IMR-90 (cell line): ENCODE measurements at regions not wholly inside any gene's neighbourhood (a gene's known extent, or its start where the extent isn't known, plus 50 kb on each side); places are given as distances from the start of the nearest gene placed in this dataset.

Source experiments
- ATAC-seq: fragments of 200-7000 bp; cut with Tn5 transposase; 2 replicates; pipeline ENCODE4 v1.9.1; 2020; ENCODE audit warnings: low read depth, mild to moderate bottlenecking, moderate library complexity
- BruUV-seq: library from RNA; stranded (reverse); fragments of 400-500 nt; replicated peaks from 2 replicates; lab custom pipeline; 2021; lab: Mats Ljungman, UMichigan
- CTCF ChIA-PET: fragments of 300-600 bp; formaldehyde crosslinking; extraction: SDS; loops from one replicate; lab custom pipeline; 2021; ENCODE audit warnings: antibody characterized with exemption; lab: Yijun Ruan, JAX
- POLR2A ChIA-PET: fragments of 300-600 bp; sonication (Branson Sonifier 250); formaldehyde crosslinking; loops from one replicate; lab custom pipeline; 2022; ENCODE audit warnings: antibody characterized with exemption; ENCODE audit not compliant: unreplicated experiment; lab: Charles Lee
- DNase-seq: peaks from one replicate; pipeline ENCODE4 v3.0.0; 2013
- H2AFZ ChIP-seq: replicated peaks from 2 replicates; pipeline ENCODE3; 2013; ENCODE audit warnings: low read length, mild to moderate bottlenecking; ENCODE audit not compliant: poor library complexity
- H2AK5ac ChIP-seq: 2 replicates; pipeline ENCODE4 v1.6.1; 2013; ENCODE audit warnings: low read depth, low read length, inconsistent platforms
- H2AK9ac ChIP-seq: replicated peaks from 2 replicates; pipeline ENCODE3; 2013; ENCODE audit warnings: mild to moderate bottlenecking, low read depth, low read length, moderate library complexity; ENCODE audit not compliant: poor library complexity
- H2BK120ac ChIP-seq: 2 replicates; pipeline ENCODE4 v1.6.1; 2013; ENCODE audit warnings: low read depth, low read length, inconsistent platforms
- H2BK15ac ChIP-seq: 3 replicates; pipeline ENCODE4 v1.6.1; 2013; ENCODE audit warnings: low read depth, low read length, inconsistent platforms
- H2BK20ac ChIP-seq: 2 replicates; pipeline ENCODE4 v1.6.1; 2013; ENCODE audit warnings: low read depth, mild to moderate bottlenecking, inconsistent platforms, low read length, moderate library complexity
- H2BK5ac ChIP-seq: 2 replicates; pipeline ENCODE4 v1.6.1; 2013; ENCODE audit warnings: mild to moderate bottlenecking, low read depth, low read length, inconsistent platforms; ENCODE audit not compliant: poor library complexity, severe bottlenecking
- H3K14ac ChIP-seq: replicated peaks from 2 replicates; pipeline ENCODE4 v1.6.1; 2013; ENCODE audit warnings: low read depth, low read length, inconsistent platforms
- H3K18ac ChIP-seq: 2 replicates; pipeline ENCODE4 v1.6.1; 2013; ENCODE audit warnings: low read depth, low read length, control low read depth
- H3K23ac ChIP-seq: 2 replicates; pipeline ENCODE4 v1.6.1; 2013; ENCODE audit warnings: low read depth, low read length, inconsistent platforms
- H3K27ac ChIP-seq: 2 replicates; pipeline ENCODE4 v1.5.1; 2013; ENCODE audit warnings: mild to moderate bottlenecking, control low read depth, low read length; ENCODE audit not compliant: insufficient read depth
- H3K27me3 ChIP-seq: 2 replicates; pipeline ENCODE4 v1.6.1; 2013; ENCODE audit warnings: low read length; ENCODE audit not compliant: control insufficient read depth, insufficient read depth
- H3K36me3 ChIP-seq: 2 replicates; pipeline ENCODE4 v1.6.1; 2013; ENCODE audit warnings: low read length, mixed read lengths; ENCODE audit not compliant: control insufficient read depth, insufficient read depth
- H3K4ac ChIP-seq: 2 replicates; pipeline ENCODE4 v1.6.1; 2013; ENCODE audit warnings: low read depth, low read length, inconsistent platforms
- H3K4me1 ChIP-seq: 2 replicates; pipeline ENCODE4 v1.6.1; 2013; ENCODE audit warnings: low read length, mixed read lengths; ENCODE audit not compliant: control insufficient read depth, insufficient read depth
- H3K4me2 ChIP-seq: 2 replicates; pipeline ENCODE4 v1.6.1; 2013; ENCODE audit warnings: low read depth, mild to moderate bottlenecking, control low read depth, low read length, moderate library complexity
- H3K4me3 ChIP-seq: 2 replicates; pipeline ENCODE4 v1.5.1; 2013; ENCODE audit warnings: low read depth, mild to moderate bottlenecking, control low read depth, low read length, moderate library complexity; ENCODE audit not compliant: insufficient read depth
- H3K56ac ChIP-seq: 2 replicates; pipeline ENCODE4 v1.6.1; 2013; ENCODE audit warnings: low read length, inconsistent platforms; ENCODE audit not compliant: insufficient read depth; ENCODE audit errors: extremely low read depth
- H3K79me1 ChIP-seq, 2 experiments: 2 replicates each; pipeline ENCODE4 v1.6.1; 2013; ENCODE audit warnings: low read length in 2 of 2, inconsistent platforms in 1 of 2, low read depth in 1 of 2
- H3K9ac ChIP-seq: 2 replicates; pipeline ENCODE4 v1.6.1; 2013; ENCODE audit warnings: low read depth, low read length, control low read depth
- H3K9me1 ChIP-seq: 2 replicates; pipeline ENCODE4 v1.6.1; 2013; ENCODE audit warnings: low read length, inconsistent platforms; ENCODE audit not compliant: insufficient read depth
- H3K9me3 ChIP-seq: 2 replicates; pipeline ENCODE4 v1.6.1; 2013; ENCODE audit warnings: low read length; ENCODE audit not compliant: control insufficient read depth, insufficient read depth
- H4K20me1 ChIP-seq: 2 replicates; pipeline ENCODE4 v1.6.1; 2013; ENCODE audit warnings: low read length, inconsistent platforms; ENCODE audit not compliant: insufficient read depth
- H4K5ac ChIP-seq: 2 replicates; pipeline ENCODE4 v1.6.1; 2013; ENCODE audit warnings: mild to moderate bottlenecking, low read depth, low read length, control low read depth
- H4K8ac ChIP-seq, 2 experiments: 2 replicates each; pipeline ENCODE4 v1.6.1; 2013; ENCODE audit warnings: low read depth in 2 of 2, low read length in 2 of 2, control low read depth in 1 of 2, inconsistent platforms in 1 of 2
- H4K91ac ChIP-seq: 2 replicates; pipeline ENCODE4 v1.6.1; 2013; ENCODE audit warnings: low read depth, low read length, inconsistent platforms; ENCODE audit not compliant: insufficient read depth
- CHD1 ChIP-seq: IDR thresholded peaks from 2 replicates; pipeline ENCODE4 v1.6.1; 2012; ENCODE audit warnings: low read depth, low read length, improper control_type of control experiment
- MAFK ChIP-seq: IDR thresholded peaks from 2 replicates; pipeline ENCODE4 v1.6.1; 2012; ENCODE audit warnings: low read depth, low read length, improper control_type of control experiment
- POLR2A ChIP-seq: IDR thresholded peaks from 2 replicates; pipeline ENCODE4 v1.6.1; 2012; ENCODE audit warnings: mild to moderate bottlenecking, low read depth, low read length
- WGBS, 2 experiments: methylation state at CpG; one replicate each; pipeline versions ENCODE4 v1.1.5 to v1.1.7; 2013; ENCODE audit warnings: missing lambda C conversion rate in 2 of 2; ENCODE audit not compliant: insufficient read length in 1 of 2; ENCODE audit errors: extremely low coverage in 2 of 2; 5-methylcytosine and 5-hydroxymethylcytosine counted together
- dilution Hi-C: fragments of 300-500 bp; cut with HindIII; formaldehyde crosslinking; loops from one replicate; pipeline ENCODE4 v1.14.3; 2018; ENCODE audit warnings: low sequenced_read_pairs; ENCODE audit not compliant: unreplicated experiment
- in situ Hi-C: fragments of 300-500 bp; cut with MboI; formaldehyde crosslinking; loops from 3 replicates; pipeline ENCODE4 v1.14.3; 2019; ENCODE audit warnings: low sequenced_read_pairs, inconsistent platforms, mixed read lengths
- intact Hi-C: fragments of 100-400 bp; cut with micrococcal nuclease; formaldehyde crosslinking; loops from 2 replicates; pipeline ENCODE4 v1.10.0; 2022
- TF ChIP-seq, protein P1 (sequence below): fragments of 150-350 bp; IDR thresholded peaks from 2 replicates; pipeline ENCODE4 v1.6.1; 2017; ENCODE audit warnings: mild to moderate bottlenecking, antibody characterized with exemption, low read length, low read depth

DNA sequence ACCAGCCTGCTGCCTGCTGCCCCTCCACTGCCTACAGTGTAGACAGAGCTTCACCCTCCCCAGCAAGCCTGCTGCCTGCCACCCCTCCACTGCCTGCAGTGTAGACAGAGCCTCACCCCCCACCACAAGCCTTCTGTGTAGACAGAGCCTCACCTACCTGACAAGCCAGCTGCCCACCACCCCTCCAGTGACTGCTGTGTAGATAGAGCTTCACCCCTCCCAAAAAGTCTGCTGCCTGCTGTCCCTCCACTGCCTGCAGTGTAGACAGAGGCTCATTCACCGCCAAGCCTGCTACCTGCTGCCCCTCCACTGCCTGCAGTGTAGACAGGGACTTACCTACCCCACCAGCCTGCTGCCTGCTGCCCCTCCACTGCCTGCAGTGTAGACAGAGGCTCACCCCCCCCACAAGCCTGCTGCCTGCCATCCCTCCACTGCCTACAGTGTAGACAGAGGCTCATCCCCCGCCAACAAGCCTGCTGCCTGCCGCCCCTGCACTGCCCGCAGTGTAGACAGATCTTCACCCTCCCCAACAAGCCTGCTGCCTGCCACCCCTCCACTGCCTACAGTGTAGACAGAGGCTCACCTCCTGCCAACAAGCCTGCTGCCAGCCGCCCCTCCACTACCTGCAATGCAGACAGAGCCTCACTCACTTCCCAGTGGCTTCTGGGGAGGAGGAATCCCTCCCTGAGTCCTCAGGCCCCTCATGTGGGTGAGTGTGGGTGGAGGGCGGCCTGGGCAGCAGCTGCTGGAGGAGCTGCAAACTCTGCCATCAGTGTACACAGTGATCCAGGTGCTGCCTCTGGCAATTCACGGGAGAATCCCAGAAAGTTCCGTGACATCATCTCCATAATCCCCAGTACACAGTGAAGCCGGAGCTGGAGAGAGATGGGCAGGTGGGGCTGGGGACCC, 140.9 kb downstream of the DLL1 start (continued):
- TF ChIP-seq, protein P1, sequence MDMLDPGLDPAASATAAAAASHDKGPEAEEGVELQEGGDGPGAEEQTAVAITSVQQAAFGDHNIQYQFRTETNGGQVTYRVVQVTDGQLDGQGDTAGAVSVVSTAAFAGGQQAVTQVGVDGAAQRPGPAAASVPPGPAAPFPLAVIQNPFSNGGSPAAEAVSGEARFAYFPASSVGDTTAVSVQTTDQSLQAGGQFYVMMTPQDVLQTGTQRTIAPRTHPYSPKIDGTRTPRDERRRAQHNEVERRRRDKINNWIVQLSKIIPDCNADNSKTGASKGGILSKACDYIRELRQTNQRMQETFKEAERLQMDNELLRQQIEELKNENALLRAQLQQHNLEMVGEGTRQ, result no peak

DNA sequence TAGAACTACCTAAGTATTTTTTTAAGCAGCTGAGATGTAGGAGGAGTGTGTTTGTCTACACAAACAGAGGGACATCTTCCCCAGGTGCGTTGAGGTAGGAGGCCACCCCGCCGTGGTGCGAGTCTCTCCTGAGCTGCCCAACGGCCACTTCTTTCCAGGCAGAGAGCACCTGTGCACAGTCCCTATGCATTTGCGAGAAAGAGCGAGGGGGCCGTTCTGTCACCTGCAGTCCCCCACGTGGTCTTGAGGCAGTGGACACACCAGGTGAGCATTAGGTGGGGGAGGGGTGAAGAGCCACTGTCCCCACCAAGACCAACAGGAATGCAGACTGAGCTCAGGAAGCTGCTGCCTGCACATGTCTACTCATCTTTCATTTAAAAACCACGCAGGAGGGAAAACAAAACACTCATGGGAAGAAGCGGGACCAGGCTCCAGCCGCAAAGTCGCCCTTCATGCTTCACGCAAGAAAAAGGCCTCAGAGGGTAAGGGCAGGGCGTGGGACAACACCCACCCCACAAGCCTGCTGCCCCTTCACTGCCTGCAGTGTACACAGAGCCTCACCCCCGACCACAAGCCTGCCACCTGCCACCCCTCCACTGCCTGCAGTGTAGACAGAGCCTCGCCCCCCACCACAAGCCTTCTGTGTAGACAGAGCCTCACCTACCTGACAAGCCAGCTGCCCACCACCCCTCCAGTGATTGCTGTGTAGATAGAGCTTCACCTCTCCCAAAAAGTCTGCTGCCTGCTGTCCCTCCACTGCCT, 142.0 kb downstream of the DLL1 start:
- TF ChIP-seq MAFK (no peak), POLR2A (no peak), CHD1 (no peak)
- TF ChIP-seq, protein P1, result no peak
- no peaks in the 10 kb centered on the region for H3K36me3 ChIP-seq
- H3K9me3 ChIP-seq, result peaks cover 24% of the 10 kb centered on the region
- in situ Hi-C loops (no loop called here), intact Hi-C loops (no loop called here), dilution Hi-C loops (no loop called here)
- H2AFZ ChIP-seq, result no peak overlapping the region
- H3K27me3 ChIP-seq, result no peaks in the 10 kb centered on the region
- no peak overlapping the region for H3K9ac ChIP-seq
- H3K4ac ChIP-seq, result no peak overlapping the region
- H3K4me2 ChIP-seq, result no peak overlapping the region
- H3K9me1 ChIP-seq, result no peaks in the 10 kb centered on the region
- H2BK5ac ChIP-seq, result no peak overlapping the region
- H3K23ac ChIP-seq, result no peak overlapping the region
- H3K4me3 ChIP-seq, result no peak overlapping the region
- no CpG with 5 or more reads among the region's 17 CpGs for WGBS, 2 experiments
- H4K8ac ChIP-seq, result no peak overlapping the region
- H3K56ac ChIP-seq, result no peak overlapping the region
- no peak overlapping the region for H3K18ac ChIP-seq
- H3K79me1 ChIP-seq, result no peaks in the 10 kb centered on the region
- no peak overlapping the region for H2AK5ac ChIP-seq
- no peaks in the 10 kb centered on the region for H3K4me1 ChIP-seq
- ATAC-seq, result no peak
- H4K5ac ChIP-seq, result no peak overlapping the region
- H3K27ac ChIP-seq, result no peak overlapping the region
- no peak overlapping the region for H4K91ac ChIP-seq
- no peak for DNase-seq
- H3K14ac ChIP-seq, result no peak overlapping the region
- no peaks in the 10 kb centered on the region for H4K20me1 ChIP-seq
- H2BK20ac ChIP-seq, result no peak overlapping the region
- no peak overlapping the region for H2AK9ac ChIP-seq
- BruUV-seq, result no TSS peak
- ChIA-PET POLR2A (no interaction called here), CTCF (no interaction called here)
- H2BK15ac ChIP-seq, result no peak overlapping the region
- H2BK120ac ChIP-seq, result no peak overlapping the region
